GM23248 (cell line): ENCODE measurements at regions not wholly inside any gene's neighbourhood (a gene's known extent, or its start where the extent isn't known, plus 50 kb on each side); places are given as distances from the start of the nearest gene placed in this dataset.
A peak's percentile ranks its signal among the peaks of the same experiment; 100 is the strongest.

Experiments
- DNase-seq: peaks from one replicate; pipeline ENCODE4 v3.0.0-alpha.2; 2015
- H2AFZ ChIP-seq: fragments of 200-600 bp; sonication (generic); 2 replicates; pipeline ENCODE4 v1.6.1; 2016; ENCODE audit warnings: antibody characterized with exemption
- H3F3A ChIP-seq: fragments of 200-600 bp; sonication (generic); 2 replicates; pipeline ENCODE4 v1.6.1; 2016; ENCODE audit warnings: mild to moderate bottlenecking, antibody characterized with exemption, mixed run types; ENCODE audit not compliant: insufficient read depth
- H3K27ac ChIP-seq: fragments of 200-600 bp; sonication (generic); 2 replicates; pipeline ENCODE4 v1.5.1; 2016; ENCODE audit warnings: mild to moderate bottlenecking
- H3K27me3 ChIP-seq: fragments of 200-600 bp; sonication (generic); replicated peaks from 2 replicates; pipeline ENCODE4 v1.6.1; 2016; ENCODE audit warnings: mild to moderate bottlenecking; ENCODE audit not compliant: insufficient read depth
- H3K36me3 ChIP-seq: fragments of 200-600 bp; sonication (generic); 2 replicates; pipeline ENCODE4 v1.6.1; 2016; ENCODE audit warnings: low read depth, mild to moderate bottlenecking
- H3K4me1 ChIP-seq: fragments of 200-600 bp; sonication (generic); 2 replicates; pipeline ENCODE4 v1.6.1; 2016; ENCODE audit warnings: mild to moderate bottlenecking; ENCODE audit not compliant: insufficient read depth
- H3K4me2 ChIP-seq: fragments of 200-600 bp; sonication (generic); one replicate; pipeline ENCODE4 v1.6.1; 2016; ENCODE audit warnings: mild to moderate bottlenecking; ENCODE audit not compliant: unreplicated experiment
- H3K4me3 ChIP-seq: fragments of 200-600 bp; sonication (generic); 2 replicates; pipeline ENCODE4 v1.5.1; 2016; ENCODE audit warnings: mild to moderate bottlenecking
- H3K79me2 ChIP-seq: fragments of 200-600 bp; sonication (generic); 2 replicates; pipeline ENCODE4 v1.6.1; 2016; ENCODE audit warnings: mild to moderate bottlenecking; ENCODE audit not compliant: insufficient read depth
- H3K9ac ChIP-seq: fragments of 200-600 bp; sonication (generic); 2 replicates; pipeline ENCODE4 v1.6.1; 2016; ENCODE audit warnings: mild to moderate bottlenecking
- H3K9me2 ChIP-seq: fragments of 200-600 bp; sonication (generic); 2 replicates; pipeline ENCODE4 v1.6.1; 2016; ENCODE audit warnings: mixed run types, mild to moderate bottlenecking, moderate library complexity; ENCODE audit not compliant: insufficient read depth
- H3K9me3 ChIP-seq: fragments of 200-600 bp; sonication (generic); one replicate; pipeline ENCODE4 v1.6.1; 2017; ENCODE audit warnings: low read depth
- H4K20me1 ChIP-seq: fragments of 200-600 bp; sonication (generic); 2 replicates; pipeline ENCODE4 v1.6.0; 2016; ENCODE audit not compliant: insufficient read depth
- EZH2 ChIP-seq: fragments of 200-600 bp; sonication (generic); IDR thresholded peaks from 2 replicates; pipeline ENCODE4 v1.6.1; 2018; ENCODE audit warnings: antibody characterized with exemption, mild to moderate bottlenecking; ENCODE audit not compliant: insufficient read depth, poor library complexity, severe bottlenecking
- EZH2phosphoT487 ChIP-seq: fragments of 200-600 bp; sonication (generic); IDR thresholded peaks from 2 replicates; pipeline ENCODE4 v1.6.1; 2018; ENCODE audit warnings: antibody characterized with exemption, moderate library complexity, mild to moderate bottlenecking, low read depth; ENCODE audit not compliant: insufficient read depth
- WGBS, 2 experiments: methylation state at CpG; one replicate each; pipeline ENCODE4 v1.1.6; 2015 to 2017; ENCODE audit warnings: low lambda C conversion rate in 2 of 2, low coverage in 1 of 2; ENCODE audit errors: missing lambda C conversion rate in 2 of 2; 5-methylcytosine and 5-hydroxymethylcytosine counted together
- in situ Hi-C: fragments of 300-500 bp; cut with MboI; formaldehyde crosslinking; loops from 2 replicates; pipeline ENCODE4 v1.15.0; 2020

DNA sequence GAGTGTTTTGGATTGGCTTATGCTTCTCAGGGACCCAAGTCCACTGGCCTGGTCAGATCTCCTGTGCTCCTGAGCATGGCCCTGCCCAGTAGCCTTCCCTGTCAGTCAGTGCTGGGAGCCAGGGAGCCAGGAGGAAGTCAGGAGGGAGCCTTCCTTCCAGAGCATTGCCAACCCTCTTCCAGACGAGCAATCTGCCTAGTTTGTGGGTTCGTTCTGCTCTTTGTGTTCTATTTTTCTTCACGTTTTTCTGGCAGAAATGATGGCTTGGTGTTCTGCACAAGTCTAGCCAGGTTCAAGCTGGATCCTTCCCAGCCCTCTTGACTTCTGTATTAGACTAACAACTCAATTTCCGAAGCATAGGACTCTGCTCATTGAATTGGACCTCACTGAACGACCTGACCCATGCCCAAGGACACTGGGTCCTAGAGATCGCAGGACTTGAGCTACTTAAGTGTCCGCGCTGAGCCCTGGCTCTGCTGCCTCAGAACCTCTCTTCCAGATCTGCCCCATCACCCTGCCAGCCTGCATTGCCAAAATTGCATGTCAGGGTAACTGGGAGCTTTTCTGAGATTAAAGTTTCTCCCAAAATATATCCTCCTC is 76.2 kb upstream of the MPP7 start:
- H3K27ac ChIP-seq, result no peak overlapping the region
- WGBS, 2 experiments, result 51 to 53% methylated on average over 8 of the region's 8 CpGs

DNA sequence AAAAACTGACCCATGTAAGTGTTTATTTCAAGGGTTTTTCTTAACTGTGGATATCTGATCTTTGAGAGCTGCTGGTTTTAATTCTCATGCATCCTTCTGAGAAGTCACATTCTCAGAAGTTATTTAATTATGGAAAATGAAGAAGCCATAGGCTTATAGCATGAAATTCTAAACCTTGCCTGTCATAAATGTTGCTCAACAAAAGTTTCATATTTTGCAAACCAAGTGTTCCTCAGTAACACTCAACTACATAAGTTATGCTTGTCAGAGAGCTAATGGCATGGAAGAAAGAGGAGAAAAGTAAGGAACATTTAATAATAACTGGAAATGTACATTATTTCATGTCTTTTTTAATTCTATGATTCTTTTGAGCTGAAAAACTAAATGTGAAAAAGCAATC is 78.6 kb upstream of the MPP7 start:
- TF ChIP-seq EZH2 (no peak), EZH2phosphoT487 (no peak)
- Histone ChIP-seq H3K27ac (no peak overlapping the region), H2AFZ (no peak overlapping the region), H3K9me2 (no peaks in the 10 kb centered on the region), H3K9ac (no peak overlapping the region), H4K20me1 (no peaks in the 10 kb centered on the region), H3K27me3 (peaks cover 36% of the 10 kb centered on the region), H3K4me2 (no peak overlapping the region), H3K4me1 (no peaks in the 10 kb centered on the region), H3K36me3 (no peaks in the 10 kb centered on the region), H3K79me2 (no peaks in the 10 kb centered on the region), H3K9me3 (no peaks in the 10 kb centered on the region), H3F3A (no peaks in the 10 kb centered on the region), H3K4me3 (no peak overlapping the region)
- in situ Hi-C loops, result loop anchor here (5.0 kb wide), 1 partner anchor 129 kb away; no protein-coding TSS in a partner anchor
- DNase-seq, result no peak

More for the DNA sequence above, 76.2 kb upstream of the MPP7 start:
- no peak for TF ChIP-seq EZH2
- TF ChIP-seq EZH2phosphoT487, result no peak
- no peak for DNase-seq
- Histone ChIP-seq H4K20me1 (no peaks in the 10 kb centered on the region), H3K4me2 (no peak overlapping the region), H3K9me3 (no peaks in the 10 kb centered on the region), H3K36me3 (no peaks in the 10 kb centered on the region), H3F3A (no peaks in the 10 kb centered on the region), H3K27me3 (peaks cover 22% of the 10 kb centered on the region), H3K79me2 (no peaks in the 10 kb centered on the region), H3K4me3 (no peak overlapping the region), H3K4me1 (no peaks in the 10 kb centered on the region), H3K9me2 (no peaks in the 10 kb centered on the region), H3K9ac (no peak overlapping the region), H2AFZ (no peak overlapping the region)
- in situ Hi-C loops, result no loop called here

DNA sequence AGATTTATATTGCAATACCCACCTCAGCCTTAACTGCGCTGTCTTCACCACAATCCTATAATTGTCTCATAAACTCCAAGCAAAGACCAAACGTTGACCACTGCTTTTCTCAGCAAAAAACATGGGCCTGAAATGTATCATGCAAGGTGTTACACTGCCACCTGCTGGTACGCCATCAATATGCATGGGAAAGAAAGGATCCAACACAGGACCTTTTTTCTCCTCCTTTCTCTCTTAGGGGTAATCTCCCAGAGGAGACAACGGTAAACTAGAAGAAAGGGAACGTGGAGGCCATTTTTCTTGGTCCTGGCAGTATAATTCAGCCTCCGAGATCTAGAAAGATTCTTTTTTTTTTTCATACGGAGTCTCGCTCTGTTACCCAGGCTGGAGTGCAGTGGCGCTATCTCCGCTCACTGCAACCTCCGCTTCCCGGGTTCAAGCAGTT is 79.1 kb upstream of the MPP7 start:
- no peaks in the 10 kb centered on the region for H4K20me1 ChIP-seq
- H3K9me2 ChIP-seq, result no peaks in the 10 kb centered on the region
- no peaks in the 10 kb centered on the region for H3K4me1 ChIP-seq
- H3K4me3 ChIP-seq, result no peak overlapping the region
- H3K27ac ChIP-seq, result no peak overlapping the region
- no peak overlapping the region for H3K9ac ChIP-seq
- H3K36me3 ChIP-seq, result no peaks in the 10 kb centered on the region
- 38 to 39% methylated on average over 12 of the region's 12 CpGs for WGBS, 2 experiments
- no peaks in the 10 kb centered on the region for H3K79me2 ChIP-seq
- H3K9me3 ChIP-seq, result no peaks in the 10 kb centered on the region
- no peaks in the 10 kb centered on the region for H3F3A ChIP-seq
- in situ Hi-C loops, result loop anchor here (5.0 kb wide), 1 partner anchor 130 kb away; no protein-coding TSS in a partner anchor
- peaks cover 41% of the 10 kb centered on the region for H3K27me3 ChIP-seq
- H2AFZ ChIP-seq, result no peak overlapping the region
- peak; percentile 85 for DNase-seq
- TF ChIP-seq EZH2 (no peak), EZH2phosphoT487 (no peak)
- no peak overlapping the region for H3K4me2 ChIP-seq

DNA sequence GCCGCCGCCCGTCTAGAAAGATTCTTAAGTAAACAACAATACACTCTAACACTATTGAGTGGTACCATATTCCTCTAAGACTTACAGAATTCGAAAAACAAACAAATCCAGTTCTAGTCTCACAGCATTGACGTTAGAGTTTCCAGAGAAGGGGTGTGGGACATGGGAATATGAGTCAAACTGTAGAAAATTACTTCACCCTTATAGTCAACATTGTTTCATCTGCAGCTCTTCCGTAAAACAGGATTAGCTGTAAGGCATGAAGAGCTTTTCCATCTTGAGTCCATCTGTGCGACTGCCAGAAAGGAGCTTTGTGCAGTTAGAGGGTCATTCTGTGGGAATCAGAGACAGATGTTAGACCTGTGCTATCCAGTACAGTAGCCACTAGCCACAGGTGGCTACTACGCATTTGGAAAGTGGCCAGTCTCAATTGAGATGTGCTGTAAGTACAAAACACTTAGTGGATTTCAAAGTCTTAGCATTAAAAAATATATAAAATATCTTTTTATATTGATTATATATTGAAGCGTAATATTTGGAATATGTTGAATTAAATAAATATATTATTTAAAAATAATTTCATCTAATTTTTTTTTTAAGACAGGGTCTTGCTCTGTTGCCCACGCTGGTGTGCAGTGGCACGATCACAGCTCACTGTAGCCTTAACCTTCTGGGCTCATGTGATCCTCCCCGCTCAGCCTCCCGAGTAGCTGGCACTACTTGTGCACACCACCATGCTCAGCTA is 79.8 kb upstream of the MPP7 start:
- in situ Hi-C loops, result loop anchor here (5.0 kb wide), 1 partner anchor 130 kb away; no protein-coding TSS in a partner anchor
- peak; percentile 49 for DNase-seq
- 26 to 28% methylated on average over 13 of the region's 13 CpGs for WGBS, 2 experiments

More for the DNA sequence above, 79.8 kb upstream of the MPP7 start:
- Histone ChIP-seq H3K4me2 (no peak overlapping the region), H3K36me3 (no peaks in the 10 kb centered on the region), H3K9me2 (no peaks in the 10 kb centered on the region), H3K9ac (no peak overlapping the region), H3K79me2 (no peaks in the 10 kb centered on the region), H3K9me3 (no peaks in the 10 kb centered on the region), H3K27me3 (peaks cover 48% of the 10 kb centered on the region), H3F3A (no peaks in the 10 kb centered on the region), H3K27ac (no peak overlapping the region), H3K4me1 (no peaks in the 10 kb centered on the region), H3K4me3 (no peak overlapping the region), H4K20me1 (no peaks in the 10 kb centered on the region), H2AFZ (no peak overlapping the region)
- TF ChIP-seq EZH2phosphoT487, result no peak
- no peak for TF ChIP-seq EZH2
